Dedifferentiated amniotic fluid mesenchymal stem cell (primary cell): ENCODE measurements at regions not wholly inside any gene's neighbourhood (a gene's known extent, or its start where the extent isn't known, plus 50 kb on each side); places are given as distances from the start of the nearest gene placed in this dataset.

ENCODE experiments used
- DNase-seq: peaks from one replicate; pipeline ENCODE4 v3.0.0-alpha.2; 2016; ENCODE audit errors: extremely low spot score

DNA sequence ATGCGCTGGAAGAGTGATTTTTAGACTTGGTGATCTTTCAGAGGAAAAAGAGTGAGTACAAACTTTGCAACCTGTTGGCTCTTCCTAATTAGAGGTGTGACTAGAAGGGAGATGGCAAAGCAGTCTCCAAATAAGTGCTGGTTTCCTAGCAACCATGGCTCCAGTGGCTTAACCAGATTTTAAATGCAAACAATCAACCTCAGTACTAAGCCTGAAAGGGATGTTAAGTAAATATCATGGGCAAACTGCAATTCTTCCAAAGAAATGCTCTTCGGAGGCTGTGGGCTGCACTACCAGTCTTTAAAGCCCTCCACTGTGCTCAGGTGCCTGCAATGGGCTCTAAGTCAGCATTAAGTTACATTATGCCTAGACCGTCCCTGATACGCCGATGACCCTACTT is 678.1 kb upstream of the CCDC54 start:
- DNase-seq: no peak

GRCh38 chr3:106700981-106701380 is 676.3 kb upstream of the CCDC54 start:
- no peak for DNase-seq

DNA sequence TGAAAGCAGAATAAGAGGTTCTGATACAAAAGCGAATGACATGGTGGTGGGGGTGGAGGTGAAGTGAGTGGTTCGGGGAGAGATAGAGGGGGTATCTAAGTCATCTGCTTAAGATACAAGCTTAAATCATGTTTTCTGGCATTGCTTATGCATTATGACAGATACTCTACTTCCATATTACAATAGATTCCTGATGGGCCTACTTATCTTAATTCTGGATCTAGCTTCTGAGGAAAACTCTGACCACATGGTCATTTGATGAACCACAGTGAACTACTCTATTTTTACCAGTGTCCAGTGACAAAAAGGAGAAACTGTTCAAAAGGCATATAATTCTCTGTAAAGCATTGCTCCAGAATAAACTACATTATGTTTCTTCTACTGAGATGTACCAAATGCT is 673.7 kb upstream of the CCDC54 start:
- DNase-seq: no peak

DNA sequence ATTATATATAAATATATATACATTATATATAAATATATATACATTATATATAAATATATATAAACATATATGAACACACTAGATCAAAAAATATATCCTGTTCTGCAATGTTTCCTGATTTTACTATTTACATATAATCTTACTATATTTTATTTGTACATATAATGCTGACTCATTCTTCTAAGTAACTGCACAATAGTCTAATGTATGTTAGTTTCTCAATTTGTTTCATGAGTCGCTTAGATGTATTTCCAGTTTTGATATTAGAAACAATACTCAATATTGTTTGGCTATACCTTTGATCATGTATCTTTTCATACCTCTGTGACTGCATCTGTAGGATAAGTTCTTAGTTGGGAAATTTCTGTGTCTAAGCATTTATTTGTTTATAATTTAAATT is 669.9 kb upstream of the CCDC54 start:
- DNase-seq: no peak

GRCh38 chr3:106710596-106710995 is 666.6 kb upstream of the CCDC54 start:
- DNase-seq: no peak

GRCh38 chr3:106711650-106712049 is 665.6 kb upstream of the CCDC54 start:
- no peak for DNase-seq

DNA sequence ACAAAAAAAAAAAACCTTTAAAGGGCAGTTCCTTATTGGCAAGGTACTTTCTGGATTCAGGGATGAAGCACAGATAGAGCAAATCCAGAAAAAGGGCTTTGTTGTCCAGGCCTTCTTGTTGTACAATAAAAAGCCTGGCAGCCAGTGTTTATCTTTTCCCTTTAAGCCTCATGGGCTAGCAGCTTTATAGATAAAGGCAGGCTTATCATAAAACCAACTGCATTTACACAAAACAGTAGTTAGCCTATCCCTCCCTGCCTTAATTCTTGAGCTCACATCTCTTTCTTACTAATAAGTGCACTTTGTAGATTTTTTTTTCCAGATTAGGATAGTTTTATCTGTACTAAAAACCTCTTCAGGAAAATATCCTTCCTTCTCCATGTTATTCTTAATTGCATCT is 662.8 kb upstream of the CCDC54 start:
- no peak for DNase-seq

DNA sequence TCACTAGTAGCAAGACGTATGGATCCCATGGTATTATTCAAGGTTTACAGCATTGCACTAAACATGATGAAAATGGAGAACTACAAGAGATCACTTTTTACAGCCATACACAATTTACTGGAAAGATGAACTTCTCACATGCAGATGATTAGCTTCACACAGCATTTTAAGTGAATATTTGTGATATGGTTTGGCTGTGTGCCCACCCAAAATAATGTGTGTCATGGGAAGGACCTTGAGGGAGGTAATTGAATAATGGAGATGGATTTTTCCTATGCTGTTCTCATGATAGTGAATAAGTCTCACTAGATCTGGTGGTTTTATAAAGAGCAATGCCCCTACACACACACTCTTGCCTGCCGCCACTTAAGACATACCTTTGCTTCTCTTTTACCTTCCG is 662.0 kb upstream of the CCDC54 start:
- DNase-seq: no peak

GRCh38 chr3:106717178-106717780 is 660.0 kb upstream of the CCDC54 start:
- no peak for DNase-seq

GRCh38 chr3:106719077-106719476 is 658.2 kb upstream of the CCDC54 start:
- DNase-seq: no peak

DNA sequence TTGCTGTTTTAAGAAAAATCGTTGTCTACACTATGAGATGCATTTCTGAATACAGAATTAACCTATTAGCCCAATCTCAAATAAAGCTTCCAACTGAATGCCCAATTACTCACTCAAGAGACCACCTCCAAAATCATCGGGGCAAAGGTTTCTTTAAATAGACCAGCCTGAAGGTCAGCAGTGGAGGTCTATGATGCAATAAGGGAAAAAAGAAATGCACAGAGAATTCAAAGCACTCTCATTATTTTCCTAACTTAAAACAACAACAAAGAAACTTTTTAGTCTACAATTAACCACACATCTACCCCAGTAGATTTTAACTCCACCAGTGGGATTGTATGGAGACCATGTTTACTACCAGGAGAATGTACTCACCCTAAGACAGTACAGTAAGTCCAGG is 657.7 kb upstream of the CCDC54 start:
- no peak for DNase-seq

DNA sequence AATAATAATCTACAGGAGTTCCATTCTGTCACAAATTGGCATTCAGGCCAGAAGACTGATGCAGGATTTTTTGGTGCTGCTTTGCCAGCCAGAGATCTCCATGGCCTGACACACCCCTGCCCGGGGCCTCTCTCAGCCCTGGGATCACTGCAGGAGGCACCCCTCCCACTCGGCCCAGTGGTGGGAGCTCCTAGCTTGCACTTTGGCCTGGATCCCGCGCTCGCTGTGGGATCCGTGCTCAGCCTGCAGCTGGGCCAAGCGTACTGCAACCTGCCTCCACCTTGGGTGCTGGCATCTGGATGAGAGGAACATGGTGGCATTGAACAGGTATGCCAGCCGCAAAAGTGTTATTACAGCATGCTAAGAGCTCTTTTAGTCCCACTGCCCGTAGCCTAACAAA is 656.7 kb upstream of the CCDC54 start:
- DNase-seq: no peak

- no peak for DNase-seq
Observed at GRCh38 chr3:106725566-106725965, 651.7 kb upstream of the CCDC54 start.

DNA sequence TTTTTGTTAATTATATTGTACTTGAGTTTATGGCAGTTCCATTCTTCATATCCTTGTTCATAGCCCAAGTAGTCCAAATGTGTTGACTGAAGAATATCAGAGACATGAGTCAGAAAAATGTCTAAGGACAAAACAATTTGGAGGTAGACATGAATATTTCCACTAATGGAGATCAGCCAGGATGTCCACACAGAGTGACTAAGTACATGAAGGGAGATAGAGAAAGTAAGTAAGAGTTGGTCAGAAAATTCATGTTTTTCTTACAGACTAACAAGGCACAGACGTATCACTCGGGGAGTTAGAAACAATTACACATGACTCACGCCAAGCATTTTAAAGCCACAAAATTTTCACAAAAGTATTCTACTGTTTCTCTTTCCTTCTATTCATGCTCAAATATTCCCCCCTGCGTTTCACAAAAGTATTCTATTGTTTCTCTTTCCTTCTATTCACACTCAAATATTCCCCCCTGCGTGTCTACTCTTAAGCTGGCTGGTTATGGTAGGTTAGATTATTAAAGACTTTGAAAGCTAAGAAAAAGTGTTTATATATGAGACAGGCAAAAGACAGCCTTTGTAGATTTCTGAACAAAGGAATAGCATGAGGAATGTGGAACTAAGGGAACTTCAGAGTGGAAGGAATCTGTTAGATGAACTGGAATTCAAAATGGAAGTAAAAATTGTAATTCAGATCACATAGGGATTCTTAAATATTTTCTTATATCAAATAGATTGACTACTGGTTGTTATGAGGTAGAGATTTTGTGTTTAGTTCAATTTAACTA is 648.7 kb upstream of the CCDC54 start:
- peak; percentile 88 for DNase-seq

GRCh38 chr3:106729481-106729880 is 647.8 kb upstream of the CCDC54 start:
- no peak for DNase-seq

- no peak for DNase-seq
Observed at GRCh38 chr3:106731230-106731629, 646.0 kb upstream of the CCDC54 start.

GRCh38 chr3:106734712-106735111 is 642.5 kb upstream of the CCDC54 start:
- no peak for DNase-seq

- DNase-seq: no peak
Observed at GRCh38 chr3:106737265-106737664, 640.0 kb upstream of the CCDC54 start.

DNA sequence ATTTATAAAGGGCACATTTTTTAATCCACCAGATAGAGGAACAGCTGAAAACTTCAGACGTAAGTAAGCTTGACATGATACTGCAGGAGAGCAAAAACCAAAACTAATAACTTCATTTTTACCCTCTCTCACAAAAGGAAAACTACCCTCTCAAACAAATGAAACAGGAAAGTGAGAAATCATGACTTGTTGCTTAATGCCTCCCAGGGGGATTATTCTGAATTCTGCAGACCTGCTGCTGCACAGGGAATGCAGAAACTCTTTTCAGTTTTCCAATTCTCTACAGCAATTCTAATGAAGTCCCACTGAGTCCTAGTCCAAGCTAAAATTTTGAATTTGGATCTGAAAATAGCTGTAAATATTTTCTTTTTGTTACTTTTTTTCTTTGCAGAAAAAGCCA is 637.1 kb upstream of the CCDC54 start:
- DNase-seq: no peak

DNA sequence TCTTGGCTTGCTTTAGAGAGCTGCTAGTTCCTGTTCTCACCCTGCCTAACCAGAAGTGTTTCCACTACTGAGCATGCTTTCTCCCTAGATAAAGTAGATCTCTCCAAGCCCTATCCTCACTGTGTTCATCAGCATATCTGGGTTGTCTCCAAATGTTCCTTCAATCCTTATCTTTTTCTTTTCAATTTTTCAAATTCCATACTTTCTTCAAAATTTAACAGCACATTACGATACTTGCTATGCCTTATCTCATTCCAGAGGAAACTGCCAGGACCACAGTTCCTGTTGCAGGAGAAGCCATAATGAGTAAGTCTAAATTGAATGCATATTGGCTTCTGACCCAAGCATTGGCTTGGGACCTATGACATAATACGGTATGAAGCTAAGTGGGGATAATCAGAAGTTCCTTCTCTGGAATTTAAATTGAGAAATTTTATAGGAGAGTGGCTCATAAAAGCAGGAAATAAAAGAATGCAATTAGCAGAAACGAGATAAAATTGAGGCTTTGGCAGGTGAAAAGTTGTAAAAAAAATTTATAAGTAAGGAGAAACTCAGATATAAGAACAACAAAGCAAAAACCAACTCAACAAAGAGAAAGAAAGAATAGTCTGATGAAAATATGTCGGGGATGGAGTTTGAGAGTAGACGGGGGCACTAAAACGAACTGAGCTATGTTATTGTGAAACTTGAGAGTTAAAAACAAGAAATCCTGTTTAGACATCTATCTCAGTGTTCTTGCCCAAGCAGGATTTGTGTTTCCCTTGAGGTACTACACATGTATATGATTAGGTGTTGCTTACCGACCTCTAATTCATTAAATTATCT is 631.7 kb upstream of the CCDC54 start:
- DNase-seq: no peak

- no peak for DNase-seq
Observed at GRCh38 chr3:106746286-106746685, 631.0 kb upstream of the CCDC54 start.

DNA sequence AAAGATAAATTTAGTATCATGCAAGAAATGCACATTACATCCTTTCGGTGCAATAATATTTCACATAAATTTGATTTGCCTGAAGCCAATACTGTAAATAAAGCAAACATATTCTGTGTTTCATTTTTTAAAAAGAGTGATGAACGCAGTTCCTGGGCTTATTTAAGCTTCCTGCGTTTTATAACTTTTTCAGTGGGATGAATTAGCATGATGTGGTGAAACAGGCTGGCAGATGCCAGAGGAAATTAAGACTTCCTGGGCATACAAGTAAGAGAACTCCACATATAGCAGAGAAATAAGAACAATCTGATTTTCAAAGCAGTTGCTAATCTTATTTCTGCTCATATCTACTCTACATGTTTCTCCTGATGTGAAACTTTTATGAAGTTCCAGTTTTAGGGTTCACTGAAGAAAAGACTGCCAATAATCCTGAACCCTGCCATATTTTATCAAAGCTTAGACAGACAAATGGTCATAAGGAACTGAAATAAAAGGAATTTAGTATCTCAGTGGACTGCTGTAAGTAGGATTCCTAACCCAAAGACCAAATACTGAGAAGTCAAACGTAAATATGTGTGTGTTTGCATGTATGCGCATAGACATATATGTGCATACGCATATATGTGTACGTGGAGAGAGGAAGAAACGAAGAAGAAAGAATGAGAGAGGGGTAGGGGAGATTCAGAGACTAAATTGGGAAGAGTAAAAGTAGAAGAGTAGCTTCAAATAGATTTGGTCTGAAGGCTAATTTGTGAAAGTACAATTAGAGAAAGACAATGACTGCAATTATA is 628.6 kb upstream of the CCDC54 start:
- DNase-seq: no peak
